ENCODE measurements at regions not wholly inside any gene's neighbourhood (a gene's known extent, or its start where the extent isn't known, plus 50 kb on each side); places are given as distances from the start of the nearest gene placed in this dataset.
"Not testable (repeated sequence)": the region's sequence is repeated elsewhere in the genome, so short reads cannot be mapped to it uniquely, and the experiment has no call there.

DNA sequence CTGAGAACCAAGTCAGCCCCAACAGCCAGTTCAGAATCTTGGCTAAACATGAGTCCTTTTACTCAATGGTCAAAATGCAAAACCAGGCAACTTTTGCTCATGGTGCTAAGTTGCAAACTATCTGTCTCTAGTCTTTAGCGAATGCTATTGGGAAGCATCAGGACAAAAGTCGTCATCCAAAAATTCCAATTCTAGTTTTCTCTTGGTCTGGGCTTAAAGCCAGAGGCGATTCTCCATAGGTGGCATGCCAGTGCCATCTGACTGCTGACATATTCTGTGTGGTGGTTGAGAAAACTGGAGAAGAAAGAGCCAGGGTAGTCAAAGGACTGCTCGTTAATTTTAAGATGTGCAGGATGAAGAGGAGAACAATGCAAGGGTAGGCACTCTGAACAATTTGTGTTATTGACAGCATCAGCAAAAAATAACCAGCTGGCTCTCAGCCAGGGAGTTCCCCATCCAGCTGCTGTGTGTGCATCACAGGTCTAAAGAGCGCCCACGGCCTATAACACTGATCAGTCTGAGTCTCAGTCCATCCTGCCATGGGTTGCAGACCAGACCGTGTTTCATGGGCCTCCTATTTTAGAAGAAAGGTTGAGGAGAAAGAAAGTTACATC is 313.6 kb downstream of the ALDH8A1 start:
- DNase-seq (ENCODE audit: low read depth) = no peak

DNA sequence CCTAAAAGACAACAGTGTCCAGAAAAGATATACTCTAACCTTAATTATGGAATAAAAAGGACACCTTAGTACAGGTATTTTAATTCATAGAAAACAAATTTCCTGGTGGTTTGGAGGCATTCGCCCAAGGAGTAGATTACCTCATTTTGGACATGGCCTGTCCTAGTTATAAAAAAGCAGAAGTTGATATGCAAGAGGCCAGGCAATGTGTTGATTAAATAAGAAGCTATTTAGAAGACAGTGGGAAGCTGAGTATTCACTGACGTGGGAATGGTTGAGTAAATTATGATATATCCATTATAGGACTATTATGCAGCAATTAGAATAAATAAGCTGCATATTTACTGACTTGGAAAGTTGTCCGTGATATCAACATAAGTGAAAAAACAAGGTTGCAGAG is 314.9 kb downstream of the ALDH8A1 start:
- no peak for DNase-seq (ENCODE audit: low read depth)

DNA sequence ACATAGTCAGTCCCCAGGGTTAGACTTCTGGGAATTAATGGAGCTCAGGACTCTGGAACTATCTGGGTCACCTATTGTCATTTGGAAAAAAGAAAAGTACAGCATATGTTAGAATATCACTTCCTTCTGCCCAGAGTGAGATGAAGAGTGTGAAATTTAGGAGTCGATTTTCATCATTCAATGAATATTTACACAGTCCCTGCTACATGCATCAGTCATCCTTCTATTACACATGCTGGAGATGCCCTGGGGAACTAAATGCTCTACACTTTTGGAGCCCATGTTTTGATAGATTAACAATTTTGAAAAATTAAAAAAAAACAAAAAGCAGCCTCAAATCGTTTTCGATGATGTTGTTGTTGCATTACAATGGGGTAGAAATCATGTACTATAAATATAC is 315.4 kb downstream of the ALDH8A1 start:
- DNase-seq (ENCODE audit: low read depth) = no peak

DNA sequence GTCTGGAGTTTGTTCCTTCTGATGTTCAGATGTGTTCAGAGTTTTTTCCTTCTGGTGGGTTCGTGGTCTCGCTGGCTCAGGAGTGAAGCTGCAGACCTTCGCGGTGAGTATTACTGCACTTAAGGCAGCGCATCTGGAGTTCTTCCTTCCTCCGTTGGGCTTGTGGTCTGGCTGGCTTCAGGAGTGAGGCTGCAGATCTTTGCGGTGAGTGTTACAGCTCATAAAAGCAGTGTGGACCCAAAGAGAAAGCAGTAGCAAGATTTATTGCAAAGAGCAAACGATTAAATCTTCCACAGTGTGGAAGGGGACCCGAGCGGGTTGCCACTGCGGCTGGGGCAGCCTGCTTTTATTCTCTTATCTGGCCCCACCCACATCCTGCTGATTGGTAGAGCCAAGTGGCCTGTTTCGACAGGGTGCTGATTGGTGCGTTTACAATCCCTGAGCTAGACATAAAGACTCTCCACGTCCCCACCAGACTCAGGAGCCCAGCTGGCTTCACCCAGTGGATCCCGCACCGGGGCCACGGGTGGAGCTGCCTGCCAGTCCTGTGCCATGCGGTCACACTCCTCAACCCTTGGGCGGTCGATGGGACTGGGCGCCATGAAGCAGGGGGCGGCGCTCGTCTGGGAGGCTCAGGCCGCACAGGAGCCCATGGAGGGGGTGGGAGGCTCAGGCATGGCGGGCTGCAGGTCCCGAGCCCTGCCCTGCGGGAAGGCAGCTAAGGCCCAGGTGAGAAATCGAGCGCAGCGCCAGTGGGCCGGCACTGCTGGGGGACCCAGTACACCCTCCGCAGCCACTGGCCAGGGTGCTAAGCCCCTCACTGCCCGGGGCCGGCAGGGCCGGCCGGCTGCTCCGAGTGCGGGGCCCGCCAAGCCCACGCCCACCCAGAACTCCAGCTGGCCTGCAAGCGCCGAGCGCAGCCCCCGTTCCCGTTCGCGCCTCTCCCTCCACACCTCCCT is 315.3 kb upstream of the SGK1 start:
- peak; percentile 1 for DNase-seq (ENCODE audit: low read depth)

DNA sequence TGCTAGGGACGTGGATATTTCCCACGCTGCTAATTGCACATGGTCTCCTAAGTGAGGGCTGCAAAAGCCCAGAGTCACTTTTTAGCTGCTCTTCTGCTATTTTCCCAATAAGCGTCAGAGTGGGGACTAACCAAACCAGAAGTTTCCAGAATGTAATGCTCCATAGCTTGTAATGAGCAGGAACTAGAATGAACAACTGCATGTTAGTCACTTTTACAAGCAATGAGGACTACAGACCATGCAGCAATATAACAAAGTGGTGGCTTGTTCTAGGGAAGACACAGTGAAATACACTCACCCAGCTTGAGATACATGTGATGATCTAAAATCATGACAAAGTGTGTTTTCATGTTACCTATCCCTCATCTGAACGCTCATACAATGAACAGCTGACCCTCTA is 314.1 kb upstream of the SGK1 start:
- no peak for DNase-seq (ENCODE audit: low read depth)

DNA sequence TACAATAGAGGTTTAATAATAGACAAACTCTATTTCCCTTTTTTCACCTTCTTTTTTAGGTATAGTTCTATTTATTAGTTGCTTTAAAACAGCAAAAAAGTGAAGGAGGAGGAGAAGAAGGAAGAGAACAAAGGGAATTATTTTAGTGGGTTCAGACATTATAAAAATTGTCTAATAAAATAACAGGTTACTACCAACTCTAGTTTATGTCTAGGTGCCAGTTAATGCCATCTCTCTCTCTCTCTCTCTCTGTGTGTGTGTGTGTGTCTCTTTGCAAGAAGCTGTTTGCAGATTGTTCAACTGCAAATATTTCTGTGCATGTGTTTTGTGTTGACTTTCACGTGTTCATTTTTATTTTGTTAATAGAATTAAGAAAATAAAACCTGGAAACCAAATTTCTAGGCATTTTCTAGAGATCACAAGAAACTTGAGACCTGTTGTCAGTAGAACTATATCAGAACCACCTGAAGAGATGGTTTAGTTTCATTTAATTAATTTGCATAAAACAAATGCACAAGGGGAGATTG is 313.5 kb upstream of the SGK1 start:
- DNase-seq (ENCODE audit: low read depth) = no peak

DNA sequence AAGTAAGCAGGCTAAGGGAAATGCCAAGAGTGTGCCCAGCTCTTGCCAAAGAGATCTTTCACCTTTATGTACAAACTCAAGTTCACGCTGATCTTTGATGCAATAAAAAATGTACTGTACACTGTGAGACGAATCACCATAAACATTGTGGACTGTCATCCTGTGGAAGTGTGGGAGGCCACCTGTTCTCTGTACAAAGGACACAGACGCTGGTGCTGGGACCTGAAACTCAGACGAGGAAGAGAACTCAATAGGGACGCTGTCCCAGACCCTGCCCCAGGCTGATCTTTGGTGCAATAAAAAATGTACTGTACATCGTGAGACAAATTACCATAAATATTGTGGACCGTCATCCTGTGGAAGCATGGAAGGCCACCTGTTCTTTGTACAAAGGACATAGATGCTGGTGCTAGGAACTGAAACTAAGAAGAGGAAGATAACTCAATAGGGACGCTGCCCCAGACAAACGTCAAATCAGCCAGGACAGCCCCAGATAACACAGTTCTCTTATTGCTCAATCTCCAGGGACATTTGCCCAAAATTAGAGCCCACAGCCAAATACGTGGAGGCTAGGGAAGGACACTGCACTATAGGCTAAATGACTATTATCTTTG is 312.7 kb upstream of the SGK1 start:
- DNase-seq (ENCODE audit: low read depth) = no peak

DNA sequence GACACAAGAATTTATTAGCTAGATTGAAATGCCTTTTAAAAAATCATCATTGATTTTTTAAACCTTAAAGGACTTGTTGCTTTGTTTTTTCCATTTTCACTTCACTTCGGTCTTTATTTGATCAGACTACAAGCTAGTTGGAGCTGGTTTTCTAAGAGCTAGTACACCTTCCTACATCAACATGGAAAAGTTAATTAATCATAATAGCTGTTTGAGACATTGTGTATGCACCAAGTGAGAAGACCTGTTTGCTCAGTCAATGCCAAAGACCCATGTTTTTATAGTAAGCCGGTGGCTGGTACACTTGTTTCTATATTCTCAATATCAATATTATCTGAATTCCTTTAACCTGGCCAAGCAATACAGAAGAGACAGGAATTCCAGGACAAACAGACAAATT is 310.2 kb upstream of the SGK1 start:
- no peak for DNase-seq (ENCODE audit: low read depth)

DNA sequence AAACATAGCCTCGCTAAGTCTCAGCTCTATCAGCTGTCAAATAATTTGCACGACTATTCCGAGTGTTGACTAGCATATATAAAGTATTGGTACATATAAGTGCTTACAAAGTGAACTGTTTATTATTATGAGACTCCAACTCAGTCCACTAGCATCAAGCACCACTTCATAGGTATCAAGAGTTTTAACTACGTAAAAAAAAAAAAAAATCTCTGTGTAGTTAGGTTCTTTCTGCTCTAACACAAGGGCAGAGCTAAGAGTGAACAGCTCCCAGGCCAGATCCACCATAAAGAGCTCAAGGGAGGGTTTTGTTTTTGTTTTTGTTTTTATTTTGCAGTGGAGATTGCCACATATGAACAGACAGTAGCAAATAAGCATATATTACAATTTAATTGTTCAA is 309.8 kb upstream of the SGK1 start:
- no peak for DNase-seq (ENCODE audit: low read depth)

DNA sequence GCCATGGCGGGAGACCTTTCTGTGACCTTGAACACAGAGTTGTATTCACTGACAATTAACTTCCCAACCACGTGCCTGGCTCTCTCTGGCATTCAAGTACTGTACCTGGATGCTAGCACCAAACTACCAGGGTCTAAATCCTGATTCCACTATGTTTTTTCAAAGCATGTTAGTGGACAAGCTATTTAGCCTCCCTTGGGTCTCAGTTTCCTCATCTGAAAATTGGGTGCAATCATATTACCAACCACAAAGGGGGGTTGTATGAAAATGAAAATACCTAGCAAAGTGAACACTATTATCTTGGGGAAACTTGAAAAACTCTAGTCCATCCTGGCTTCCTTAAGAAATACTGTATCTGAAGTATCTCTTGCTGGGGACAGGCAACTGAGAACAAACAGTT is 308.7 kb upstream of the SGK1 start:
- no peak for DNase-seq (ENCODE audit: low read depth)

DNA sequence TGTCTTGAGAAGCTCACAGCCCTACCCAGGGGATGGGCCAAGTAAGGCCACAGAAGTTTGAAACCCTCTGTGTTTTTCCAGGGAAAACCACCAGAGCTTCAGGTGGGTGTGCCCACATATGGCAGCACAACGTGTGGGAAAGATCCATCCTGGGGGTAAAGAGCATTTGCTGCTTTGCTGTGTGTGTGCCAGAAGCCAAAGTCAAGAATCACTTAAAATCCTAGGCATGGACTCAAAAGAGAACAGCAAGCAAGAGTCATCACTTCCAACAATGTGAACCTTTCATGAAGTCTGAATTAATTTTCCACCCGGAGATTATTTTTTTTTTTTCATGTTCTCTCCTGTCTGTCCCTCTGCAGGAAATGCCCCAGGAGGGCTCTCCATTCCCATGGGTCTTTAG is 308.2 kb upstream of the SGK1 start:
- DNase-seq (ENCODE audit: low read depth) = no peak

DNA sequence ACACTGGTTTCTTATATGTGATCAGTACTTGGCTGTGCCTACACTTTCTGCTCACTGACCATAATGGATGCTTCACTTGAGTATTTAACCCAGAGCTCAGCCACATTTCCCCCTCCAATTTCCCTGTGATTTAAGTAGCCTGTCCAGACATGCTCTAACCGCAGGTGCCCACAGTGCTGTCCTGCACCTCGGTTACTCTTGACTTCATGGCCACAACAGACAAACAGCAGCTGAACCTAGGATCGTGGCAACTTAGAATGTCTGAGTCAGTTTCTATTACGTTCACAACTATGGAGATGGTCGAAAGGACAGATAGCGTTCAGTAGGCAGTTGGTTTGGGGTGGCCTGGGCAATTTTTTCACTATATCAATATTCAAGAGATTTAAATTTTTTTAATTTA is 306.9 kb upstream of the SGK1 start:
- no peak for DNase-seq (ENCODE audit: low read depth)

DNA sequence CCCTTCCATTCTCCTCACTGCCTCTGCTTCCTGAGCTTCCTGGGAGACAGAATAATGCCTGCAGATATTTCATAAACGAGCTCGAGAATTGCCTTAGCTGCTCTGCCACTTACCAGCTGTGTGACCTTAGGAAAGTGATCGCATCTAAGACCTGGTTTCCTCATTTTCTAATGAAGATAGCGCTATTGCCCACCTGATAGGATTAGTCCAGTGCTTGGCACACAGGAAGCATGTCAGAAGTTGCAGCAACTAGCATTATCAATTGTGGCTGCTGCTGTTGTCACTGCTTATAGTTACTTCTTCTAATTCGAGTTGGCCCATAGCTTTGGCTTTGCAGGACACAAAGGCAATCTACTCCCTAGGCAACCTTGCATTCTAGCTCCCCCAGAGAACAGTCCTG is 305.5 kb upstream of the SGK1 start:
- DNase-seq (ENCODE audit: low read depth) = no peak

DNA sequence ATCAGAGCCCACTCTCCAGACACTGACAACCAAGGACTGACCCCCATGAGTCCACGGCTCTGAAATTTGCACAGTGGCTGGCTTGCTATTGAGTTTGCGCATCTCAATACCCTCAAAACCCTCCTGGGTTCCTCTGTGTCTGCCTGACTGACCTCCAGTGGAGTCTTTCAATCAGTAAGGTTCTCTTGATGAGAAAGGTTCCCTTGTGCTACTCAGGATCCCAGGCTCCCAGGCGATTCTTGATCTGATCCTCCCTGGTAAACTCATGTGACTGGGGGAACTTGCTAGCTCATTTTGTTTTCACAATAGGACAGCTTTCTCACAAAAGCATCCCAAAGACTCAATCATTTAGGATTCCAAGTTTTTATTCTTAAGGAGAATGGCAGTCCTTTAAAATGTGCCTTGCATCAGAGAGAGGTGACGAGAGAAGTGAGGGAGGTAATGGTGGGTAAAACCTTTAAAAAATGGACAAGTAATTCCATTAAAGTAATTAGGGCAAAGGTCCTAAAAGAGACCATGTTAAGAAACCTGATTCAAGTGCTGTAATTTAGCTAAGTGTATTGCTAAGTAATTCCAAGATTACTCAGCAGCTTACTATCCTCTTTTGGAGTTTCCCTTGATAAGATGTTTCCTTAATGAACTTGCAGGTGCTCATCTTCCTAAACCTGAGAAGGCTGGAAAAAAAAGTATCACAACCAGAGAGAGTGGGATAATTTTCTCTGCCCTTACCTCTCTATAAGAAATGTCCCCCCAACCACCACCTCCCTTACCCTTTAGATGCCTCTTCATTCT is 304.7 kb upstream of the SGK1 start:
- DNase-seq (ENCODE audit: low read depth) = no peak

DNA sequence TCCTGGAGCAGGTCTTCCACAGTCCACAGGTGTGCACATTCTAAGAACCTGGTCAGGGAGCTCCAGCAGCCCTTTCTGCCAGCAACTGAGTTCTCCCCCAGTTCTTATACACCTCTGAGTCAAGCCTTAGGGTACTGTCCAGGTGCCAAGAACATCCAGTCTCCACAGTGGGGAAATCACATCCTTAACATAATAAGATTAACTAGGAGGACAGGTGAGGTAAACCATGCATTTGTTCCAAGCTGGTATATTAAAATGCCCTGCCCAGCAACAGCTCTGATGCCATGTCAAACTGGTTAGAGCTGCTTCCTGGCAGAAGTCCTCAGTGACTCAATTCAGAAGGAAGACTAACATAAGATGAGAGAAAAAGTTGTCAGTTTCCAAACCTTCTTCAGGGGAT is 303.9 kb upstream of the SGK1 start:
- no peak for DNase-seq (ENCODE audit: low read depth)

DNA sequence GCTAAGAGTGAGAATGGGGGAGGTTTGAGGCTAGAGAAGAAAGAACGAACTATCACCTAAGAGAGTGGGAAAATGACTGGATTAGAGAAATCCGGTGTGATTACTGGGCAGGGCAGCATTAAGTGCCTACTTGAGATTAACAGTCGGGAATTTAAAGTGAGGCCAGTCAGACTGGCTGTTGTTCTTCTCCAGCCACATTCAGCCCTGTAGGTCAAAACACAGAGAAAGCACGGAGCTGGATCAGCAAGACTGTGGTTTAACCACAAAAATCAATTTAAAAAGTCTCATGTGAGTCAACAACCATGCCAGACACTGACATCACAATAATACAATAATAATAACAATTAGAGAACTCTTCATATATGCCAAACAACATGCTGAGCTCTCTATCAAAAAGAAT is 301.9 kb upstream of the SGK1 start:
- no peak for DNase-seq (ENCODE audit: low read depth)

DNA sequence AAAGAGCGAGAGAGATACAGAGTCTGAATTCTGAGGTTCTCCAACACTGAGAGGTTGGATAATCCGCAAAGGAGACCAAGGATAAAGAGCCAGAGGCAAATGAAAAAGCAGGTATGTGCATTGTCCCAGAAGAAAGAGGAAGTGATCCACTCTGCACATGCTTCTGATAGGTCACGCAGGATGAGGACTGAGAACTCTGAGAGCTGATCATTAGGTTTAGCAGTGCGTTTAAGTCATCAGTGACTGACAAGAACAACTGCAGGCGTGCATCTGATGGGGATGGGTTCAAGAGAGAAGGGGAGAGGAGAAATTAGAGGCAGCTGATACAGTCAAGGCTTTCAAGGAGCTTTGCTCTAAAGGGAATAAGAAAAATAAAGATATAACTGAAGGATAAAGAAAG is 301.2 kb upstream of the SGK1 start:
- no peak for DNase-seq (ENCODE audit: low read depth)

DNA sequence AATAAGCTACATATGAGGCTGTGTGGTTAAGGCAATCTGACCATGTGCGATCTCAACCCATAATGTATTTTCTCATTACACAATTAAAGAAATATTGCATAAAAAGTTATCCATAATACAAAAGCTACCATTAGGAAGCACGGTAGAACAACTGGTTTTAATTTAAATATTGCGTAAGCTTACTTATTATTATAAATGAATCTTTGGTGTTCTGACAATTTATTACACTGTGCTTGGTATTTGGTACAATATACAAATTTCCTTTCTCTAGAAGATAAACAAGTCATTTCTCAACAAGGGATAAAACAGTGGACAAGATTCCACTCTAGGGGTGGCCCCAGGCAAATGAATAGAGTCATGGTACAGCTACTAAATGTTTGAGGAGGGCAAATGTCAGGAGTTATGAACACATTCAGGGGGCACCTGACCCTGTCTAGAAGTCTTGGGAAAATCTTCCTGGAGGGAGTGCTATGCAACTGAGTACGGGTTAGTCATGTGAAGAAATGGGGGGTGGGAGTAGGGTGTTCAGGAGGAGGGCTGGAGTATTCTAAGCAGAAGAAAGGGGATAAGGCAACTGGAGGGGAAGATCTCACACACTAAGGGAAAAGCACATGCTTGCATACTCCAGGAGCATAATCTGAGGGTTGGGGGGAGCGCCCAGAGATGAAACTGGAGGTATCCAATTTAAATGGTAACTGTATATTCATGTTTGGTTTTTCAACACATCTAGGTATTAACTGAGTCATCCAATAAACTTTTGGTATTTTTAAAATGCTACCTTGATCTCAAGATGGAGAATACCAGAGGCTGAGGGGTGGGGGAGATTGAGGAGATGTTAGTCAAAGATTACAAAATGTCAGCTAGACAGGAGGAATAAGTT is 296.9 kb upstream of the SGK1 start:
- no peak for DNase-seq (ENCODE audit: low read depth)

DNA sequence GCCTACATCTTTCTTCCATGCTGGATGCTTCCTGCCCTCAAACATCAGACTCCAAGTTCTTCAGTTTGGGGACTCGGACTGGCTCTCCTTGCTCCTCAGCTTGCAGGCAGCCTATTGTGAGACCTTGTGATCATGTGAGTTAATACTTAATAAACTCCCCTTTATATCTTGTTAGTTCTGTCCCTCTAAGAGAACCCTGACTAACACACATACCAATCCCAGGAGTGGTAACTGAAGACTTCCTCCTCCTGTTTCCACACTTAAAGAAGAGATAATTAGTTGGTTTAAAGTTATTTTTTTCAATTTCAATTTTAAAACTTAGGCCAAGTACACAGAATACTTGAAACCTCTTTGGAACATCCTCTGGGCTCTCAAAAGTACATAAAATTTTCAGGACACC is 294.2 kb upstream of the SGK1 start:
- not testable (repeated sequence) for DNase-seq (ENCODE audit: low read depth)

DNA sequence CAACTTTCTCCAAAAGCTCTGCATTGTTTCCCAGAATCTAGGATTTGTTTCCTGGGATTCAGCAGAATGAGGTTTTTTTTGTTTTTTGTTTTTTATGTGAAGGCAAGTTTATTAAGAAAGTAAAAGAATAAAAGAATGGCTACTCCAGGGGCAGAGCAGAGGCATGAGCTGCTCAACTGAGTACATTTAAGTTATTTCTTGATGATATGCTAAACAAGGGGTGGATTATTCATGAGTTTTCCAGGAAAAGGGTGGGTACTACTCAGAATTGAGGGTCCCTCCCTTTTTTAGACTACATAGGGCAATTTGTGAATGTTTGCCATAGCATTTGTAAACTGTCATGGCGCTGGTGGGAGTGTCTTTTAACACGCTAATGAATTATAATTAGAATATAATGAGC is 292.5 kb upstream of the SGK1 start:
- no peak for DNase-seq (ENCODE audit: low read depth)

DNA sequence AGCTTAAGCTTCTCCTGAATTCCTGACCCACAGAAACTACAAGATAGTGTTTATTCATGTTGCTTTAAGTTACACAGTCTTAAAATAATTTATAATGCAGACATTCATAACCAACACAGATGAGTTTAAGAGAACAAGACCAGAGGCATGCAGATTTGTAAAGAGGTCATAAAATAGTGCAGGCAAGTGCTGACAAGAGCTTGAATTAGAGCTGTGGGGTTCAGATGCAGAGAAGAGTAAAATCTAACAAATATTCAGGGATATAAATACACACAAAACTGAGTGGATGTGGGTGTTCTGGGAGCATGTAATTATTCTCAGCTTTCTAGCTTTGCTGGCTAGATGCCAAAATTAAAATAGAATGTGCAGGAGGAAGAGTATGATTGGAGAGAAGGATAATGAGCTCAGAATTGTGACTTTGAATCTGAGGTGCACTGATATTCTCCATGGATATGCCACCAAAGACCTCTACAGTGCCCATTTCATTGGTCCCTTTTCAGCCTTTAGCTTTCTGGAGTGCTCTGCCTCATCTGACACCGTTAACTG is 291.9 kb upstream of the SGK1 start:
- no peak for DNase-seq (ENCODE audit: low read depth)
